ENCODE measurements at regions not wholly inside any gene's neighbourhood (a gene's known extent, or its start where the extent isn't known, plus 50 kb on each side); places are given as distances from the start of the nearest gene placed in this dataset.

GRCh38 chr5:72012906-72013305 lies 94.4 kb upstream of the MAP1B start:
- Histone ChIP-seq H3K9me3 (replicated peaks in 1 of 11) (peaks cover 0 to 8% (median 0%) of the 10 kb centered on the region in 11 experiments; a peak in 6 of 22 replicates), H3K4me1 (peaks cover 0 to 5% (median 0%) of the 10 kb centered on the region in 10 experiments; a peak in 3 of 20 replicates), H4K20me1 (no peaks in the 10 kb centered on the region), H3K27ac (no peak overlapping the region), H3K4me2 (no peak overlapping the region), H3K27me3 (no peaks in the 10 kb centered on the region), H3K36me3 (no peaks in the 10 kb centered on the region), H3K4me3 (no peak overlapping the region), H3K9ac (no peak overlapping the region)
- no peak for TF ChIP-seq Cebpa-rat (IDR thresholded peaks at IDR 0.05)

DNA sequence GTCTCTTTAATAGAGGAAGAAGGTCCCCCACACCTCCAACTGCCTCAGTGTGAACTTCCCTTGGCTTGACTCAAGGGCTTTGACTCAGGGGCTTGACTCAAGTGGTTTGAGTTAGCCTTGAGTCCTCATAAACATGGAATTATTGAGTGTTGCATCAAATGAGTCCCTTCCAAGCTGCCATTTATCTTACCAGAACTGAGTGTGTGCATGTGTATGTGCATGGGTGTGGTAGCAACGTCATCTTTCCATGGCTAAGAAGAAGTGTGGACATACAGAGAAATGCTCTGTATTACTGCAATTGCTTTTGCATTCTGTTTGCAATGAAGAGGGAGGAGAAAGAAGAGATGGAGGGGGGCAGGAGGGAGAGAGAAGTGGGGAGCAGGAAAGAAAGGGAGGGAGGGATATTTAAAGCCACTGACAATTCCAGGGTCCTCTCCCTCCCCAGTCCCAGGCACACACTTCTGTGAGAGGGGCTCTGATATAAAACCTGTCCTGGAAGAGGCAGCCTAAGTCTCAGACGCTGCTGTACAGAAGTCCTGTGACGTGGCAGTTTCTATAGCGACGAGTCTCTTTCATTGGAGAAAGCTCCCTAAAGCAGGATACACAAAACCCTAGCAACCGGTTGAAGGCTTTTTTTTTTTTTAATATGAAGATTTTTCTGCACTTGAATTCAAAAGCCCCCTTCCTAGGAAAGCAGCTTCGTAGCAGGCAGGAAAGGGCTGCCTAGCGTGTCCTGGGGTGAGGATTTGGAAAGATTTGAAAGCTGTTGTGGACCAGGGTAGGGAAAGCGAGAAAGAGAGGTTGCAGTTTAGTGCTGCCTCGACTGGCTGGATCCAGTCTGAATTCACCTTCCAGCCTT lies 93.3 kb upstream of the MAP1B start:
- H3K4me2 ChIP-seq, result no peak overlapping the region
- H4K20me1 ChIP-seq, result no peaks in the 10 kb centered on the region
- no peak overlapping the region for H3K4me3 ChIP-seq
- peaks cover 0 to 5% (median 0%) of the 10 kb centered on the region in 10 experiments; a peak in 3 of 20 replicates for H3K4me1 ChIP-seq
- H3K27me3 ChIP-seq, result no peaks in the 10 kb centered on the region
- TF ChIP-seq Cebpa-rat (IDR thresholded peaks at IDR 0.05), result no peak
- no peak overlapping the region for H3K9ac ChIP-seq
- H3K27ac ChIP-seq, result no peak overlapping the region
- H3K36me3 ChIP-seq, result no peaks in the 10 kb centered on the region
- H3K9me3 ChIP-seq (replicated peaks in 1 of 11), result peaks cover 0 to 8% (median 0%) of the 10 kb centered on the region in 11 experiments; a peak in 6 of 22 replicates

DNA sequence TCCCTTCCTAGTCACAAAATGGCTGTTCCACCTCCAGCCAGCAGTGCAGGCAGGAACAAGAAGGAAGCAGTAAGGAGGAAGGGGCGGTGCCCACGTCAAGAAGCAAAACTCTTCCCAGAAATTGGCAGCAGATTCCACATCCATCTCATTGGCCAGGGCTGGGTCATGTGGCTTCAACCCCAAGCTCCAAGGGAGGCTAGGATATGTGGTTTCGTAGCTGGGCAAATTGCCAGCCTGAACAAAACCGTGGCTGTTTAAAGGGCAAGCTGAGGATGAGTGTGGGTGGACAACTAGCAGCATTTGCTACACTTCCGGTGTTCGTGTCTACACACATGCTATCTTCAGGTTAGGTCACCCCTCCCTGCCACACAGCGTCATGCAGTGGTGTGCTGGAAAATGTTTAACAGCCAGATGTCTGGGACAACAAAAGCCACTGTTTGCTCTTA lies 92.1 kb upstream of the MAP1B start:
- Histone ChIP-seq H3K27ac (no peak overlapping the region), H3K4me2 (no peak overlapping the region)

DNA sequence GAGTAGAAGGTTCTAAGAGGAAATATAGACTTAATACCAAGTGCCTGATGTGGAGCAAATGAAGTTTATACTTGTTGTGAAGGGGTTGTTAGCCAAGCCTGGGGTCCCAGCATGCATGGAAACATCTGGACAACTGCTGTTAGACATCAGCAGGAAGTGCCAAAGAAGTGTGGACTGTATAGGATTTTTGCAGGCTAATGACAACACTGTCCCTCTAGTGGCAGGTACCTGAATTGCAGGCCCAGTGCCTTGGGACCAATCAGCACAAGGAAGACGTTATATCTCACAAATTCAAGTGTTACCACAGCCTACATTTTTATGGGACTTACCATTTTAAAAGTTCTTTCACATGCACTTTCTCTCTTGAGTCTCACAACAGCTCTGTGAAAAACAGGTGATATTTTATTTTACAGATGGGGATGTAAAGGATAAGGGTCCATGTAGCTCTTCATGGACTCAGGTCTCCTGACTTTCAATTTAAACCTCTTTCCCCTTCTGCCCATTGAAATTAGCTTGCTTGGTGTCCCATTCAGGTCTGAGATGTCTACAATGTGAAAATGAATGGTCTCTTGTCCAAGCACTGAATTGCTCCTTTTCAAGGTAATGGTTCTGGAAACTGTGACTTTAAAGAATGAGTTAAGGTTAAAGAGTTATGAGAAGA lies 89.0 kb upstream of the MAP1B start:
- Histone ChIP-seq H3K4me1 (peaks cover 0 to 5% (median 0%) of the 10 kb centered on the region in 10 experiments; a peak in 3 of 20 replicates), H3K27ac (no peak overlapping the region), H3K27me3 (no peaks in the 10 kb centered on the region), H3K9me3 (replicated peaks in 1 of 11) (peaks cover 0 to 8% (median 0%) of the 10 kb centered on the region in 11 experiments; a peak in 6 of 22 replicates), H3K4me2 (no peak overlapping the region), H3K4me3 (no peak overlapping the region), H3K9ac (no peak overlapping the region), H4K20me1 (no peaks in the 10 kb centered on the region), H3K36me3 (no peaks in the 10 kb centered on the region)
- TF ChIP-seq Cebpa-rat (IDR thresholded peaks at IDR 0.05), result no peak

More for the DNA sequence above, 92.1 kb upstream of the MAP1B start:
- Histone ChIP-seq H4K20me1 (no peaks in the 10 kb centered on the region), H3K27me3 (no peaks in the 10 kb centered on the region), H3K36me3 (no peaks in the 10 kb centered on the region), H3K9me3 (replicated peaks in 1 of 11) (peaks cover 0 to 8% (median 0%) of the 10 kb centered on the region in 11 experiments; a peak in 6 of 22 replicates), H3K4me3 (no peak overlapping the region), H3K9ac (no peak overlapping the region), H3K4me1 (peaks cover 0 to 5% (median 0%) of the 10 kb centered on the region in 10 experiments; a peak in 3 of 20 replicates)
- no peak for TF ChIP-seq Cebpa-rat (IDR thresholded peaks at IDR 0.05)

- Histone ChIP-seq H3K27ac (no peak overlapping the region), H3K9me3 (replicated peaks in 1 of 11) (peaks cover 0 to 5% (median 0%) of the 10 kb centered on the region in 11 experiments; a peak in 2 of 22 replicates), H3K4me2 (no peak overlapping the region), H3K27me3 (no peaks in the 10 kb centered on the region), H3K4me3 (no peak overlapping the region), H3K36me3 (no peaks in the 10 kb centered on the region), H3K9ac (no peak overlapping the region), H3K4me1 (no peaks in the 10 kb centered on the region), H4K20me1 (no peaks in the 10 kb centered on the region)
- TF ChIP-seq Cebpa-rat (IDR thresholded peaks at IDR 0.05), result no peak
These were observed 86.9 kb upstream of the MAP1B start for GRCh38 chr5:72020161-72020983.

DNA sequence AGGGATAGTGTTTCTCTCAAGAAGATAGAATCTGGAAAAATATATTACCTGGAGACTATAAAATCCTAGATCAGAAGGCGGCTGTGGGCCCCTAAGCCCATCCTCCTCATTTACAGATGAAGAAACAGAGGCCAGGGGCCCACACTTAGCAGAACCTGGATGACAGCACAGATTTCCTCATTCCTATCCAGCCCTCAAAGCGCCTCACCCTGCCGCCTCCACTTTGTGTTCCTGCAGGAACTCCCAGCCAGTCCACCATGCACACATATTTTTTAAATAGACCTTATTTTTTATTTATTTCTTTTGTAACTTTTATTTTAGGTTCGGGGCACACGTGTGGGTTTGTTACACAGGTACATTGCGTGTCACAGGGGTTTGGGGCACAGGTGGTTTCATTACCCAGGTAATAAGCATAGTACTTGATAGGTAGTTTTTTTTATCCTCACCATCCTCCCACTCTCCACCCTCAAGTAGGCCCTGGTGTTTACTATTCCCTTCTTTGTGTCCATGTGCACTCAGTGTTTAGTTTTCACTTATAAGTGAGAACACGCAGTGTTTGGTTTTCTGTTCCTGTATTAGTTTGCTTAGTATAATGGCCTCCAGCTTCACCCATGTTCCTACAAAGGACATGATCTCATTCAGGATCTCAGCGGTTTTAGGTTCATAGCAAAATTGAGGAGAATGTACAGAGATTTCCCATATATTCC lies 85.5 kb upstream of the MAP1B start:
- no peak for TF ChIP-seq Cebpa-rat (IDR thresholded peaks at IDR 0.05)
- no peak overlapping the region for H3K4me3 ChIP-seq
- H3K4me1 ChIP-seq, result no peaks in the 10 kb centered on the region
- no peak overlapping the region for H3K27ac ChIP-seq
- no peak overlapping the region for H3K4me2 ChIP-seq
- H3K27me3 ChIP-seq, result no peaks in the 10 kb centered on the region
- no peaks in the 10 kb centered on the region for H3K36me3 ChIP-seq
- H3K9me3 ChIP-seq (replicated peaks in 1 of 11), result peaks cover 0 to 5% (median 0%) of the 10 kb centered on the region in 11 experiments; a peak in 2 of 22 replicates
- no peak overlapping the region for H3K9ac ChIP-seq
- H4K20me1 ChIP-seq, result no peaks in the 10 kb centered on the region

DNA sequence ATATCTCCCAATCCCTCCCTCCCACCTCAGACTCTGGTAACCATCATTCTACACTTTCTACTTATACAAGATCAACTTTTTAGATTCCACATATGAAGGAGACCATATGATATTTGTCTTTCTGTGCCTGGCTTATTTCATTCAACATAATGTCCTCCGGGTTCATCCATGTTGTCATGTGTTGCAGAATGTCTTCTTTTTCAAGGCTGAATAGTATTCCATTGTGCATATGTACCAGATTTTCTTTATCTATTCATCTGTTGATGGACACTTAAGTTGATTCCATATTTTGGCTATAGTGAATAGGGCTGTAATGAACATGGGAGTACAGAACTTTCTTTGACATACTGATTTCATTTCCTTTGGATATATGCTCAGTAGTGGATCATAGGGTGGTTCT lies 78.9 kb upstream of the MAP1B start:
- H3K4me1 ChIP-seq, result no peaks in the 10 kb centered on the region
- H3K4me2 ChIP-seq, result no peak overlapping the region
- H3K9me3 ChIP-seq (replicated peaks in 1 of 11), result peaks cover 0 to 5% (median 0%) of the 10 kb centered on the region in 11 experiments; a peak in 2 of 22 replicates
- H3K36me3 ChIP-seq, result no peaks in the 10 kb centered on the region
- H3K9ac ChIP-seq, result no peak overlapping the region
- H4K20me1 ChIP-seq, result no peaks in the 10 kb centered on the region
- H3K27ac ChIP-seq, result no peak overlapping the region
- TF ChIP-seq Cebpa-rat (IDR thresholded peaks at IDR 0.05), result no peak
- no peak overlapping the region for H3K4me3 ChIP-seq
- no peaks in the 10 kb centered on the region for H3K27me3 ChIP-seq

GRCh38 chr5:72030237-72030636 lies 77.0 kb upstream of the MAP1B start:
- Histone ChIP-seq H3K4me2 (no peak overlapping the region), H3K4me3 (no peak overlapping the region), H4K20me1 (no peaks in the 10 kb centered on the region), H3K36me3 (no peaks in the 10 kb centered on the region), H3K9me3 (replicated peaks in 1 of 11) (0 out of 22 replicates have a peak, but pooled peaks cover 0 to 3% (median 0%) of the 10 kb centered on the region in 11 experiments), H3K27ac (no peak overlapping the region), H3K4me1 (no peaks in the 10 kb centered on the region), H3K27me3 (no peaks in the 10 kb centered on the region), H3K9ac (no peak overlapping the region)
- no peak for TF ChIP-seq Cebpa-rat (IDR thresholded peaks at IDR 0.05)
